Esophagus muscularis mucosa (tissue), 4 donors: ENCODE measurements at regions not wholly inside any gene's neighbourhood (a gene's known extent, or its start where the extent isn't known, plus 50 kb on each side); places are given as distances from the start of the nearest gene placed in this dataset.
"Not testable (repeated sequence)": the region's sequence is repeated elsewhere in the genome, so short reads cannot be mapped to it uniquely, and the experiment has no call there.

Source experiments
- CTCF ChIP-seq, 3 experiments: fragments of 200-600 bp in 2 of 3; fragments of 450-650 bp in 1 of 3; sonication (generic) in 2 of 3; IDR thresholded peaks; one replicate each; pipeline ENCODE4 v1.5.1; 2017 to 2019; ENCODE audit warnings: antibody characterized with exemption in 3 of 3, mild to moderate bottlenecking in 2 of 3, moderate library complexity in 1 of 3
- EP300 ChIP-seq: sonication (generic); formaldehyde crosslinking; IDR thresholded peaks from one replicate; pipeline ENCODE4 v1.6.1; 2017; ENCODE audit warnings: antibody characterized with exemption
- POLR2A ChIP-seq: fragments of 450-650 bp; IDR thresholded peaks from one replicate; pipeline ENCODE4 v1.6.1; 2017; ENCODE audit warnings: antibody characterized with exemption, moderate library complexity, mild to moderate bottlenecking, low read depth
- POLR2AphosphoS5 ChIP-seq, 2 donors: sonication (generic); formaldehyde crosslinking; IDR thresholded peaks; one replicate each; pipeline ENCODE4 v1.6.1; 2017; ENCODE audit warnings: antibody characterized with exemption in 2 of 2

- not testable (repeated sequence) for TF ChIP-seq CTCF (IDR thresholded peaks at IDR 0.05); POLR2AphosphoS5 (IDR thresholded peaks at IDR 0.05); POLR2A; EP300
These were observed 117.4 kb upstream of the NBPF8 start for GRCh38 chr1:120297345-120297953.
